PC-3 (cell line): ENCODE measurements at regions not wholly inside any gene's neighbourhood (a gene's known extent, or its start where the extent isn't known, plus 50 kb on each side); places are given as distances from the start of the nearest gene placed in this dataset.

Experiments
- ATAC-seq: fragments of 200-7000 bp; cut with Tn5 transposase; 2 replicates; pipeline ENCODE4 v1.9.1; 2020; ENCODE audit warnings: mild to moderate bottlenecking, moderate library complexity
- BruUV-seq: library from RNA; stranded (reverse); fragments of 400-500 nt; replicated peaks from 2 replicates; lab custom pipeline; 2021; lab: Mats Ljungman, UMichigan
- CTCF ChIA-PET: fragments of 300-600 bp; sonication (Branson Sonifier 250); formaldehyde crosslinking; loops from one replicate; lab custom pipeline; 2022; ENCODE audit warnings: antibody characterized with exemption; lab: Charles Lee
- POLR2A ChIA-PET: fragments of 300-600 bp; sonication (Branson Sonifier 250); formaldehyde crosslinking; loops from one replicate; lab custom pipeline; 2022; ENCODE audit warnings: antibody characterized with exemption; ENCODE audit not compliant: unreplicated experiment; lab: Charles Lee
- DNase-seq: peaks from one replicate; pipeline ENCODE4 v3.0.0-alpha.2; 2015
- H2AFZ ChIP-seq: fragments of 300-600 bp; sonication (generic); 2 replicates; pipeline ENCODE4 v1.6.0; 2016; ENCODE audit warnings: antibody characterized with exemption, low read length
- H3F3A ChIP-seq: fragments of 300-600 bp; sonication (generic); one replicate; pipeline ENCODE4 v1.6.0; 2017; ENCODE audit warnings: antibody characterized with exemption, low read length, control low read depth, mild to moderate bottlenecking; ENCODE audit not compliant: unreplicated experiment
- H3K27ac ChIP-seq: fragments of 300-600 bp; sonication (generic); 2 replicates; pipeline ENCODE4 v1.5.1; 2016; ENCODE audit warnings: mild to moderate bottlenecking, low read length
- H3K27me3 ChIP-seq: fragments of 300-600 bp; sonication (generic); 2 replicates; pipeline ENCODE4 v1.6.1; 2016; ENCODE audit warnings: low read length, mixed read lengths
- H3K36me3 ChIP-seq: fragments of 300-600 bp; sonication (generic); 2 replicates; pipeline ENCODE4 v1.6.1; 2016; ENCODE audit warnings: low read depth, mixed run types, low read length, mixed read lengths
- H3K4me1 ChIP-seq: fragments of 300-600 bp; sonication (generic); 2 replicates; pipeline ENCODE4 v1.5.1; 2016; ENCODE audit warnings: low read length; ENCODE audit not compliant: insufficient read depth
- H3K4me2 ChIP-seq: fragments of 300-600 bp; sonication (generic); 2 replicates; pipeline ENCODE4 v1.6.0; 2016; ENCODE audit warnings: low read length
- H3K4me3 ChIP-seq: fragments of 300-600 bp; sonication (generic); 2 replicates; pipeline ENCODE4 v1.5.1; 2016; ENCODE audit warnings: mild to moderate bottlenecking, low read length, mixed read lengths
- H3K79me2 ChIP-seq: fragments of 300-600 bp; sonication (generic); 2 replicates; pipeline ENCODE4 v1.6.1; 2017; ENCODE audit warnings: low read length, mixed read lengths
- H3K9ac ChIP-seq: fragments of 300-600 bp; sonication (generic); 2 replicates; pipeline ENCODE4 v1.6.0; 2016; ENCODE audit warnings: mild to moderate bottlenecking, low read length
- H3K9me2 ChIP-seq: fragments of 300-600 bp; sonication (generic); replicated peaks from 2 replicates; pipeline ENCODE4 v1.6.1; 2016; ENCODE audit warnings: mixed run types, low read length, mixed read lengths
- H3K9me3 ChIP-seq: fragments of 300-600 bp; sonication (generic); 2 replicates; pipeline ENCODE4 v1.6.1; 2016; ENCODE audit warnings: low read length, mixed read lengths
- H4K20me1 ChIP-seq: fragments of 300-600 bp; sonication (generic); 2 replicates; pipeline ENCODE4 v1.6.1; 2016; ENCODE audit warnings: low read length, mixed read lengths
- EZH2 ChIP-seq: fragments of 300-600 bp; sonication (generic); IDR thresholded peaks from one replicate; pipeline ENCODE4 v1.6.1; 2017; ENCODE audit warnings: antibody characterized with exemption, mild to moderate bottlenecking, low read length; ENCODE audit not compliant: unreplicated experiment
- EZH2phosphoT487 ChIP-seq: fragments of 300-600 bp; sonication (generic); IDR thresholded peaks from 2 replicates; pipeline ENCODE4 v1.6.1; 2018; ENCODE audit warnings: mild to moderate bottlenecking, antibody characterized with exemption, low read length, borderline replicate concordance
- intact Hi-C: fragments of 100-400 bp; cut with micrococcal nuclease; formaldehyde crosslinking; loops from 2 replicates; pipeline ENCODE4 v1.9.0; 2023
- TF ChIP-seq, protein P1 (sequence below): fragments of 300-600 bp; sonication (generic); conservative IDR thresholded peaks from 2 replicates; pipeline ENCODE4 v1.5.1; 2017; ENCODE audit warnings: antibody characterized with exemption, low read depth, mild to moderate bottlenecking, low read length

DNA sequence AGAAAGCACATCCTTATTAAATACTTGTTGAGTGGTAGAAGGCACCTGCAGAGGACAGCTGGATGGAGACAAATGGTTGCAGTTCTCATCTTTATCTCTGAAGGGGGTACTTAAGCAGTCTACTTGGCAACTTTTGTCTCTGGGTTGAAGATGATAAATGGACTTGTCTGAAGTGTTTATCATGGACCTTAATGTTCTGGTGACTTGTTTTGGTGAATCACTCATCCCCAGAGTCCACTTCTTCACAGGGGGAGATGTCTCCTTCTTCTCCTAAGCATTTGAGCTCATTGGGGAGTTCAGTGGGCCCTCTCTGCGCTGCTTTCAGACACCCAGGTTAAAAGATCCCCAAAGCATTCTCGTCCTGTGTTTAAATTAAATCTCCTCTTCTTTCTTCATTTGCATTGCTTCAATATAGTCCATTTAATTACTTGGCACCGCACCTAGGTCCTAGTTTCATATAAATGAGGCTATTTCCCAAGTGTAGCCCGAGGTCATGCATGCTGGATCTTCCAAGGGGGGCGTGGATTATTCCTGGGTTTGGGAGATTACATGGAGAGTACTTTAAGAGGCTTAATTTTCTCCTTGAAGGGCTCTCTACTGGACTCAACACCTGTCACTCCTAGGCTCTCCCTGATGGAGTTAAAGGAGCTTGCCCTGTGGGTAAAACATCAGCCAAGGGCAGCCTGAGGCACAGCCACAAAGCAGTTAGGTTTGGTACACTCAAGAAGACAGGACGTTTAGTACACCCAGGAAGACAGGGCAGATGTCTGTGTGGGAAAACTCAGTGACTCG lies 239.3 kb upstream of the C2CD4B start:
- no peak for DNase-seq
- H3K9me3 ChIP-seq = no peaks in the 10 kb centered on the region
- no peaks in the 10 kb centered on the region for H3K79me2 ChIP-seq
- H3F3A ChIP-seq = no peaks in the 10 kb centered on the region
- H3K27me3 ChIP-seq = no peaks in the 10 kb centered on the region
- H3K4me1 ChIP-seq = peaks cover 17% of the 10 kb centered on the region
- H2AFZ ChIP-seq = no peak overlapping the region
- no peak overlapping the region for H3K4me3 ChIP-seq
- no peaks in the 10 kb centered on the region for H4K20me1 ChIP-seq
- H3K9me2 ChIP-seq = no peaks in the 10 kb centered on the region
- intact Hi-C loops = no loop called here
- no peak overlapping the region for H3K27ac ChIP-seq
- TF ChIP-seq, protein P1, sequence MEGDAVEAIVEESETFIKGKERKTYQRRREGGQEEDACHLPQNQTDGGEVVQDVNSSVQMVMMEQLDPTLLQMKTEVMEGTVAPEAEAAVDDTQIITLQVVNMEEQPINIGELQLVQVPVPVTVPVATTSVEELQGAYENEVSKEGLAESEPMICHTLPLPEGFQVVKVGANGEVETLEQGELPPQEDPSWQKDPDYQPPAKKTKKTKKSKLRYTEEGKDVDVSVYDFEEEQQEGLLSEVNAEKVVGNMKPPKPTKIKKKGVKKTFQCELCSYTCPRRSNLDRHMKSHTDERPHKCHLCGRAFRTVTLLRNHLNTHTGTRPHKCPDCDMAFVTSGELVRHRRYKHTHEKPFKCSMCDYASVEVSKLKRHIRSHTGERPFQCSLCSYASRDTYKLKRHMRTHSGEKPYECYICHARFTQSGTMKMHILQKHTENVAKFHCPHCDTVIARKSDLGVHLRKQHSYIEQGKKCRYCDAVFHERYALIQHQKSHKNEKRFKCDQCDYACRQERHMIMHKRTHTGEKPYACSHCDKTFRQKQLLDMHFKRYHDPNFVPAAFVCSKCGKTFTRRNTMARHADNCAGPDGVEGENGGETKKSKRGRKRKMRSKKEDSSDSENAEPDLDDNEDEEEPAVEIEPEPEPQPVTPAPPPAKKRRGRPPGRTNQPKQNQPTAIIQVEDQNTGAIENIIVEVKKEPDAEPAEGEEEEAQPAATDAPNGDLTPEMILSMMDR = no peak
- no peak for TF ChIP-seq EZH2phosphoT487
- no peak for TF ChIP-seq EZH2
- no peak for ATAC-seq
- no peaks in the 10 kb centered on the region for H3K36me3 ChIP-seq
- POLR2A ChIA-PET = no interaction called here
- no TSS peak for BruUV-seq
- H3K9ac ChIP-seq = no peak overlapping the region
- CTCF ChIA-PET = no interaction called here
- no peak overlapping the region for H3K4me2 ChIP-seq

DNA sequence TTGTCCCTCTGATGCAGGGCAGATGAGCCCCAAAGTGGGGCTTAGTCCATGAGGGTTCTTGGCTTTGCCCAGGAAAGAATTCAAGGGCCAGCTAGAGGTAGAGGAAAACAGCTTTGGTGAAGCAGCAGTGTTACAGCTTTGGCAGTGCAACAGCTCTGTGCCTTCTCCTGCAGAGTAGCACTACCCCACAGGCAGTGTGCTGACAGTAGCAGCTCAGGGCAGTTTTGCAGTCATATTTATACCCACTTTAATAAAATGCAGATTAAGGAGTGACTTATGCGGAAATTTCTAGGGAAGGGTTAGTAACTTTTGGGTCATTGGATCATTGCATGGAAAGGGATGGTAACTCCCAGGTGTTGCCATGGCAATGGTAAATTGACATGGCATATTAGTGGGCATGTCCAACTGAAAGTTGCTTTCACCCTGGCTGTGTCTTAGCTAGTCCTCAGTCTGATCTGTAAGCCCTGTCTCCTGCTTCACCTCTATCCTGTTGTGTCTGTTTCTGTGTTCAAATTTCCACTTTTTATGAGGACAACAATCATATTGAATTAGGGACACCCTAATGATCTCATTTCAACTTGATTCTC lies 241.3 kb upstream of the C2CD4B start:
- ChIA-PET POLR2A (no interaction called here), CTCF (no interaction called here)
- Histone ChIP-seq H3K4me1 (peaks cover 17% of the 10 kb centered on the region), H3K9me2 (no peaks in the 10 kb centered on the region), H3K9ac (no peak overlapping the region), H3K79me2 (no peaks in the 10 kb centered on the region), H3K9me3 (no peaks in the 10 kb centered on the region), H3K36me3 (no peaks in the 10 kb centered on the region), H3K27me3 (no peaks in the 10 kb centered on the region), H2AFZ (no peak overlapping the region), H3K27ac (no peak overlapping the region), H4K20me1 (no peaks in the 10 kb centered on the region), H3K4me2 (no peak overlapping the region), H3K4me3 (no peak overlapping the region), H3F3A (no peaks in the 10 kb centered on the region)
- ATAC-seq = no peak
- no TSS peak for BruUV-seq
- TF ChIP-seq, protein P1 = no peak
- no peak for DNase-seq
- intact Hi-C loops = no loop called here

DNA sequence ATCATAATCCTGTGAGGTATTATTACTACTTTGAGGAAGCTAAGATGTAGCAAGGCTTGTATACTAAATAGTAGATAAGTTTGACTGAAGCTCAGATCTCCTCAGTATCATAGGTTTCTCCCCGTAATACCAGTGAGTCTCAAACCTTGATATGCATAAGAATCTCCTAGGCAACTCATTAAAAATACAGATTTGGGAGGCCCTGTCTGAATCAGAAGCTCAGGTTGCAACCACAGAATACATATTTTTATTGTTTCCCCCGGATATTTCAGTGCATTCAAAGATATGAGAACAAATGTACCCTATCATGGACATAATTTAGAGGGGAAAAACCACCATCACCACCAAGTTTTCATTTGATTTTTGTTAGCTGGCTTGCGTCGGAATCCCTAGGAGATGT lies 242.1 kb upstream of the C2CD4B start:
- no peak overlapping the region for H3K27ac ChIP-seq
- TF ChIP-seq EZH2phosphoT487 = no peak
- TF ChIP-seq, protein P1 = no peak
- no peak for TF ChIP-seq EZH2
- CTCF ChIA-PET = no interaction called here
- peaks cover 17% of the 10 kb centered on the region for H3K4me1 ChIP-seq
- H3K4me3 ChIP-seq = no peak overlapping the region
- H4K20me1 ChIP-seq = no peaks in the 10 kb centered on the region
- ATAC-seq (no peak; the same call in 1 of the 2 replicates), DNase-seq (no peak)
- no peak overlapping the region for H2AFZ ChIP-seq
- no peaks in the 10 kb centered on the region for H3K9me3 ChIP-seq
- H3K79me2 ChIP-seq = no peaks in the 10 kb centered on the region
- no peak overlapping the region for H3K4me2 ChIP-seq
- H3F3A ChIP-seq = no peaks in the 10 kb centered on the region
- no peaks in the 10 kb centered on the region for H3K27me3 ChIP-seq
- no peaks in the 10 kb centered on the region for H3K9me2 ChIP-seq
- no TSS peak for BruUV-seq
- no peaks in the 10 kb centered on the region for H3K36me3 ChIP-seq
- POLR2A ChIA-PET = no interaction called here
- H3K9ac ChIP-seq = no peak overlapping the region
- intact Hi-C loops = no loop called here
